SK-N-SH (cell line): ENCODE measurements at regions not wholly inside any gene's neighbourhood (a gene's known extent, or its start where the extent isn't known, plus 50 kb on each side); places are given as distances from the start of the nearest gene placed in this dataset.

Experiments
- CTCF ChIP-seq: fragments of 200-600 bp; sonication (generic); IDR thresholded peaks from 2 replicates; pipeline ENCODE4 v1.6.1; 2017; ENCODE audit warnings: antibody characterized with exemption, mild to moderate bottlenecking, moderate library complexity
- IRF3 ChIP-seq: fragments of 150-350 bp; IDR thresholded peaks from 2 replicates; pipeline ENCODE4 v1.6.1; 2016; ENCODE audit warnings: mild to moderate bottlenecking, low read depth, low read length
- JUND ChIP-seq: IDR thresholded peaks from 2 replicates; pipeline ENCODE4 v1.4.0; 2012
- NFIC ChIP-seq: IDR thresholded peaks from 2 replicates; pipeline ENCODE4 v1.4.0; 2012; ENCODE audit warnings: borderline replicate concordance
- PBX3 ChIP-seq: IDR thresholded peaks from 2 replicates; pipeline ENCODE4; 2012
- REST ChIP-seq: IDR thresholded peaks from 2 replicates; pipeline ENCODE4 v1.6.1; 2012; ENCODE audit warnings: mild to moderate bottlenecking, low read depth, low read length, moderate library complexity
- TAF1 ChIP-seq: IDR thresholded peaks from 2 replicates; pipeline ENCODE4 v1.6.1; 2012; ENCODE audit warnings: low read depth, mild to moderate bottlenecking, low read length, moderate library complexity, borderline replicate concordance
- TCF12 ChIP-seq: IDR thresholded peaks from 2 replicates; pipeline ENCODE4 v1.4.0; 2012
- USF2 ChIP-seq: fragments of 150-350 bp; IDR thresholded peaks from 2 replicates; pipeline ENCODE4 v1.6.1; 2017; ENCODE audit warnings: antibody characterized with exemption, low read length, low read depth, borderline replicate concordance

- no peak for TF ChIP-seq TAF1
- no peak for TF ChIP-seq IRF3
- TF ChIP-seq NFIC: no peak
- no peak for TF ChIP-seq CTCF
- TF ChIP-seq REST: no peak
- no peak for TF ChIP-seq PBX3
- no peak for TF ChIP-seq USF2
- TF ChIP-seq JUND: no peak
- TF ChIP-seq TCF12: no peak
Observed at GRCh38 chr10:20708305-20708704, 188.8 kb downstream of the NEBL start.
